ENCODE measurements at regions not wholly inside any gene's neighbourhood (a gene's known extent, or its start where the extent isn't known, plus 50 kb on each side); places are given as distances from the start of the nearest gene placed in this dataset.
"Not testable (repeated sequence)": the region's sequence is repeated elsewhere in the genome, so short reads cannot be mapped to it uniquely, and the experiment has no call there.

- H3K4me3 ChIP-seq (ENCODE audit: low read depth, low read length) = no peak overlapping the region
- no peak for DNase-seq (ENCODE audit: low read depth, low spot score)
- H3K9me3 ChIP-seq (ENCODE audit: control insufficient read depth, insufficient read depth, low read length) = peaks cover 3% of the 10 kb centered on the region; the same call in 1 of the 2 replicates
- no peak overlapping the region for H3K27ac ChIP-seq (ENCODE audit: low read depth, low read length)
- TF ChIP-seq CTCF (IDR thresholded peaks at IDR 0.05; ENCODE audit: low read depth, low read length) = no peak
- CTCF ChIA-PET = no interaction called here
- POLR2A ChIA-PET = no interaction called here
- no peaks in the 10 kb centered on the region for H3K27me3 ChIP-seq (ENCODE audit: control insufficient read depth, insufficient read depth, low read length)
Observed at GRCh38 chr11:38756537-38756936, 2158.5 kb upstream of the RAG2 start.

GRCh38 chr11:38751421-38751820 lies 2153.4 kb upstream of the RAG2 start:
- ChIA-PET CTCF (no interaction called here), POLR2A (no interaction called here)
- Histone ChIP-seq H3K4me3 (ENCODE audit: low read depth, low read length) (no peak overlapping the region), H3K27me3 (ENCODE audit: control insufficient read depth, insufficient read depth, low read length) (no peaks in the 10 kb centered on the region), H3K27ac (ENCODE audit: low read depth, low read length) (no peak overlapping the region), H3K9me3 (ENCODE audit: control insufficient read depth, insufficient read depth, low read length) (peaks cover under 1% of the 10 kb centered on the region; the same call in 1 of the 2 replicates)
- DNase-seq (ENCODE audit: low read depth, low spot score) = no peak
- no peak for TF ChIP-seq CTCF (IDR thresholded peaks at IDR 0.05; ENCODE audit: low read depth, low read length)

GRCh38 chr11:38746516-38746915 lies 2148.5 kb upstream of the RAG2 start:
- H3K4me3 ChIP-seq (ENCODE audit: low read depth, low read length); CTCF ChIA-PET; H3K27ac ChIP-seq (ENCODE audit: low read depth, low read length); H3K27me3 ChIP-seq (ENCODE audit: control insufficient read depth, insufficient read depth, low read length); POLR2A ChIA-PET; DNase-seq (ENCODE audit: low read depth, low spot score); H3K9me3 ChIP-seq (ENCODE audit: control insufficient read depth, insufficient read depth, low read length): not testable (repeated sequence)

- H3K27ac ChIP-seq (ENCODE audit: low read depth, low read length) = no peak overlapping the region
- TF ChIP-seq CTCF (IDR thresholded peaks at IDR 0.05; ENCODE audit: low read depth, low read length) = no peak
- DNase-seq (ENCODE audit: low read depth, low spot score) = no peak
- H3K9me3 ChIP-seq (ENCODE audit: control insufficient read depth, insufficient read depth, low read length) = no peaks in the 10 kb centered on the region; the same call in 1 of the 2 replicates
- no peak overlapping the region for H3K4me3 ChIP-seq (ENCODE audit: low read depth, low read length)
- no peaks in the 10 kb centered on the region for H3K27me3 ChIP-seq (ENCODE audit: control insufficient read depth, insufficient read depth, low read length)
- ChIA-PET POLR2A (no interaction called here), CTCF (no interaction called here)
Observed at GRCh38 chr11:38723361-38723760, 2125.3 kb upstream of the RAG2 start.

- POLR2A ChIA-PET = no interaction called here
- no peak for DNase-seq (ENCODE audit: low read depth, low spot score)
Observed at GRCh38 chr11:38721586-38722315, 2123.7 kb upstream of the RAG2 start.

More at GRCh38 chr11:38721586-38722315, 2123.7 kb upstream of the RAG2 start:
- CTCF ChIA-PET = no interaction called here
- H3K9me3 ChIP-seq (ENCODE audit: control insufficient read depth, insufficient read depth, low read length) = no peaks in the 10 kb centered on the region; the same call in 1 of the 2 replicates
- no peak for TF ChIP-seq CTCF (IDR thresholded peaks at IDR 0.05; ENCODE audit: low read depth, low read length)
- no peaks in the 10 kb centered on the region for H3K27me3 ChIP-seq (ENCODE audit: control insufficient read depth, insufficient read depth, low read length)
- H3K27ac ChIP-seq (ENCODE audit: low read depth, low read length) = no peak overlapping the region
- no peak overlapping the region for H3K4me3 ChIP-seq (ENCODE audit: low read depth, low read length)
